HG03521 (cell line): ENCODE measurements at regions not wholly inside any gene's neighbourhood (a gene's known extent, or its start where the extent isn't known, plus 50 kb on each side); places are given as distances from the start of the nearest gene placed in this dataset.
A peak's percentile ranks its signal among the peaks of the same experiment; 100 is the strongest.

Experiments used
- ATAC-seq: cut with Tn5 transposase; IDR thresholded peaks from one replicate; pipeline ENCODE4 v1.9.1; 2021; ENCODE audit warnings: mild to moderate bottlenecking, moderate library complexity; ENCODE audit not compliant: unreplicated experiment

DNA sequence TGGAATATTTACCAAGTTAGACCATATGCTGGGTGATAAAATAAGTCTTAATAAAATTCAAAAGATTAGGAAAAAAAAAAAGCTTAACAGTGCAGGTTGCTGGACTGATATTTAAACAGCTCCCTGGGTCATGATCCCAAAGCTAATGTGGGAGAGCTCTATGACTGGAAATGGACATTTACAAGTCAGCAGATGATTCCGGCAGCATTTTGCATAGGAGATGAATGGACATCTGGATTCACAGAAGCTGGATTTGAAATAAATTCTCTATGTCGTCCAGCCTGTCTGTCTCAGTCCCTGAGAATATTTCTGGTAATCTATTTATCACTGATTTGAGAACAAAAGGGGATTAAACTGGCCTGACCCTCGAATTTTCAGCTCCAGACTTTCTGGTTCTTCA, 52.3 kb upstream of the KLHL25 start:
- ATAC-seq: no peak

DNA sequence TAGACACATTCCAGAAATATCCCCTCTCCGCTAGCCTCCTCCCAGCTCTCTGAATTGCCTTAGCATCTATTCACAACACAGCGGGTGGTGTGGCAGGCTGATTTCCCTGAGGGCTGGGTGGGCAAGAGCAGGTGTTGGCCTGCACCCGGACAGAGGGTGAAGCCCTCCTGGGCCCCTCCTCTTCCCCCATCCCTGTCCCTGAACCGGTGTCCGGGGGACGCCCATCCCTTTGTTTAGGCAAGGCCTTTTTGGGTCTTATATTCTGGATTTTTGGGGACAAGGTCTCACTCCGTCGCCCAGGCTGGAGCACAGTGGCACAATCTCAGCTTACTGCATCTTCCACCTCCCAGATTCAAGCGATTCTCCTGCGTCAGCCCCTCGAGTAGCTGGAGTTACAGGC, 55.2 kb upstream of the KLHL25 start:
- ATAC-seq: no peak

DNA sequence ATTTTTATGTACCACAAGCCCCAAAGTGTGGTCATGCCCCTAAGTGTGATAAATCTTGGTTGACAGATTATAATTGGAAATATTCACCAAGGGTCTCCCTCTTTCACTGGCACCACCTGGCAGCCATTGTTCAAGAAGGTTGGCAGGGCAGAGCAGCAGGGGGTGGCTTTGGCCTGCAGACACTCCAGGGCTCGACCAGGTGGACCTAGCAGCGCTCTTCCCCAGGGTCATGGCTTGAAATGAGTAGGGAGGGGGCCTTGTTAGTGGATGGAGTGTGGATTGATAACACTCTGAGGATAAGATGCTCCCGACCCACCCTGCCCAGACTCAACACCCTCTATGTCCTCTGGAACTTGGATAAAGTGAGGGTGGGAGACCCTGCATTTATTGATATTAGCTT, 58.2 kb upstream of the KLHL25 start:
- no peak for ATAC-seq

DNA sequence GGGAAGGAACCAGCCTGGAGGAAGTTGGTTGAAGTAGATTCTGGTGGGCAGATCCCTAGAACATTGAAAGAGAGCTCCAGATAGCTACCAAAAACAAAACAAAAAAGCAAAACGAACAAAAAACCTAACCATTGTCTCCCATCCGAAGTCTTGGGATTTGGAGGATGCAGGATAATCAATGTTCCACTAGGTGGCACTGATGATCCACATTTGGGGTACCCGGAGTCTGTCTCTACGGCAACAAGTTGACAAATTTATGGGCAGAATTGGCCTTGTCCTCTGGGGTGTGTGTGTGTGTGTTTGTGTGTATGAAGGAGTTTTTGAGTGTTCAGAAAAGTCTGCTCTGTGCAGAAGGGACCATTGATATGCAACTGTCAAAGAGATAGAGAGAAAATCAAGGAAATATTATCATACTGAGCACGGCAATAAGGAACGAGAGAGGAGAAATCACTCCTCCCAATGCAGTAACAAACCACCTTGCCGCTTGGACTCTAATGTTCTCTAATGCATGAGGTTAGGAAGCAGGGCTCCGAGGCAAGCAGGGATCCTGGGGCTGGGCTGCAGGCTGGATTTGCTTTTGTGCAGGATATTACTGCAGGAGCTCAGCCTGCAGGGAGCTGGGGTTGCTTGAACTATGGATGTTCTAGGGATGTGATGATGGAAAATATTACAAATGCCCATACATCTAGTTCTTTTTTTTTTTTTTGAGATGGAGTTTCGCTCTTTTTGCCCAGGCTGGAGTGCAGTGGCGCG, 59.8 kb upstream of the KLHL25 start:
- ATAC-seq: peak; percentile 77

DNA sequence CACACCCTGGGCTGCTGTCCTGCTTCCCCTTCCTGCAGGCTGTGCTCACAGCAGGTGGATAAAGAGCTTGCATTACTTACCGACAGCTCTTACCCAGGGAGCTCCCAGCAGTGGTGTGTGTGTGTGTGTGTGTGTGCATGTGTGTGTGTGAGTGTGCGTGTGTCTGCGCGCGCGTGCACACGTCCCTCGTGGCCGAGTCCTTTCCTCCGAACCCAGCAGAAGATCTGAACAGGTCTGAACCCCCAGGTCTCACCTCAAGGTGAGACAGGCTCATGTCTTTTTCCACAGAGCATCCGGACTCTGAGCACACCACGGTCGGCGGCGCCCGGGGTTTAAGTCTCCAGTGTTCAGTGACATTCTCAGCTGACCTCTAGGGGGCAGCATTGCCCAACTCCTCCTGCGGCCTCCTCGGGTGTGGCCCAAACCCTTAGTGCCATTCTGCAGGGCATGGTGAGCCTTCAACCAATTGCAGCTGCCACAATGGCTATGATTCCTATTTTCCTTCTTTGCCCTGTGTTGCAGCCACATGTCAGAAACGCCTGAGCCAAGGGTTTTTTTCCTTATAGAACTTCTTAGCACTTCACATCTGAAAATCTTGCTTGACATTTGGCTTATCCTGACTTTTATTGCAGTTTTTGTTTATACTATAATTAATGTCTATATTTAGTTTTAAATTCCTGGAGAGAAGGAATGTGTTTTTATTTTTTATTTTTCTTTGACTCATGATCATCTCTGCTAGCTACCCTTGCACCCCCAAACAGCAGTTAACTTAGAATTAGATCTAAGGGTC, 64.1 kb upstream of the KLHL25 start:
- peak; percentile 82 for ATAC-seq

DNA sequence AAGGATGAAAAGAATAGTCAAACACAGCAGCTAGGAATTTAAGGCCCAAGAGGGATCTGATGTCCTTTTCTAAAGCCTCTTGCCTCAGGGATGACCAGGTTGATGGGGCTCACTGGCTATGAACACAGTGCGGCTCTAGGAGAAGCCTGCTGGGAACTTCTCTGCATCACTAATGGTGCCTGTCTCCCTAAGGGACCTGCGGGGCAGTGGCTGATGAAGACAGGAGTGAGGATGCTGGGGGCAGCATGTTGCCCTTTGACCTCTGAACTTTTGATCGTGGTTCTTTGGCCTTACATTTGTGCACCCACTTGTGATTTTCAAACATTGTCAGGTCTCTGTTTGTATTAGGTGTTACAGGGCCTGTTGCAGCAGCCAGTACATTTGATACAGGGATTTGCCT, 64.9 kb upstream of the KLHL25 start:
- no peak for ATAC-seq

DNA sequence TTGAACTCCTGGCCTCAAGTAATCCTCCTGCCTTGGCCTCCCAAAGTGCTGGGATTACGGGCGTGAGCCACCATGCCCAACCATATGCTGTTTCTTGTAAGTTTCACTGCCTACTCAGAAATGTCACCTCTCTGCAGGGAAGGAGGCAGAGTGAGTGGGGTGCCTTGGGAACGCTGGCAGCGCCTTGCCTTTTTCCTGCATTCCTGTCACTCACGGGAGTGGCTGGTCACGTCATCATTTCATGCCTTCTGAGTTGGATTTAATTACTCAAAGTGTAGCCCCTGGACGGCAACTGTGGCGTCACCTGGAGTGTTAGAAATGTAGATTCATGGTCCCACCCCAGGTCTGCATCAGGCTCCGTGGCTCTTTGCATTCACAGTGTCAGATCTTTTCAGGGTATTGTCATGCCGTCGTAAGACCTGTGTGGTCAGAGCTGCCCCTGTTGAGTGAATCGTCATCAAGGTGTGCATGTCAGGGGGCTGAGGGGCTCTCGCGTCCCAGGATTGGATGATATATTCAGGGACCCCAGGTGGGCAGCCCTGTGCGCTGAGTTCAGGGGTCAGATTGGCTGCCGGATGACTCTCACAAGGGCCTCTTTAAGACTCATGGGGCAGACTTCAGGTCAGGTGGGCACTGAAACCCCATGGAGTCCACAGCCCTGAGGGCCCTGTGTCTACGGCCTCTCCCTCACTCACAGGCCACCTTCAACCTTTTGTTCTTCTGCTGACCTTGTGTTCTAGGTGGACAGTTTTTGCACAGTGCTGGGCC, 65.9 kb upstream of the KLHL25 start:
- ATAC-seq: no peak

DNA sequence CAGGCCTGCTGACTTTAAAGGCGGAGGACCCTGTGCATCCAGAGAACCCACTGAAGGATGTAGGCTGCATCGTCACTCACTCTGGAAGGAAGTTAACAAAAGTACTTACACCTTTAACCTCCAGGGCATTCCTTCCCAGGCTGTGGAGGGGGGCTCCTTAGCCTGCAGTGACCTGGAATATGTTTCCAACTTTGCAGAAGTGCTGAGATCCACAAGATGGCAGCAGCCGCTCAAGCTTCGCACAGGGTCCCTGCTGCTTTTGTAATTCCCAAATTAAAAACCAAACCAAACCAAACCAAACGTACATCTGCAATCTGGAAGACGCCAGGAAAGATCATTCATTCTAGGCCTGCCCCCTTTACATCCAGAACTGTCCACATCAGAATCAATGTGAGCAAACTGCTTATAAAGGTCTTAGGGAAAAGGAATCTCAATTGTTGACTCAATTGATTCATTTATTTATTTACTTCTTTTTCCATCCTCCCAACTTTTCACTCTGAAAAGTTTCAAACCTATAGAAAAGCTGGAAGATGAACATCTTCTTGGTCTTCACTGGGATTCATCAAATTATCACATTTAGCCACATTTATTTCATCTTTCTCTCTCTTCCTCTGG, 70.5 kb upstream of the KLHL25 start:
- no peak for ATAC-seq

DNA sequence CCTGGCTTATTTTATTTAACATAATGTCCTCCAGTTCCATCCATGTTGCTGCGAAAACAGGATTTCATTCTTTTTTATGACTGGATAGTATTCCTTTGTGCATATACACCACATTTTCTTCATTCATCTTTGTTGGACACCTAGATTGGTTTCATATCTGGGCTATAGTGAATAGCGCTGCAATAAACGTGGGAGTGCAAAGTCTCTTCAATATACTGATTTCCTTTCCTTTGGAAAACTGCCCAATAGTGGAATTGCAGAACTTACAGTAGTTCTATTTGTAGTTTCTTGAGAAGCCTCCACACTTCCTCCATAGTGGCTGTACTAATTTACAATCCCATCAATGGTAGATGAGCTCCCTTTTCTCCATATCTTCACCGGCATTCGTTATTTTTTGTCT, 72.5 kb upstream of the KLHL25 start:
- ATAC-seq: no peak

DNA sequence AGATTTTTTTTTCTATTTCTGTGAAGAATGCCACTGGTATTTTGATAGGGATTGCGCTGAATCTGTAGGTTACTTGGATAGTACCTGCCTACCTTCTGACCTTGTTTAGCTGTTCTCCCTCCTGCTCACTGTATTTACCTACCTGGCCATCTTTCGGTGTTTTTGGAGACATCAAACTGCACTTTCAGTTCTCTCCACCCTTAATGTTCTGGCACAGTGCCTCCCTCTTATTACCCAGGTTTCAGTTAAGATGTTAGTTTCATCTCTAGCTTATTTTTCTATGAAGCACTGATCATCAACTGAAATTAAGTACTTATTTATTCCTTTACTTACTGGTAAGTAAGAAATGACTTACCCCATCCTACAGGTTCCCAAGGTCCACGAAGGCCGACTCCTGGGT, 74.4 kb upstream of the KLHL25 start:
- no peak for ATAC-seq

DNA sequence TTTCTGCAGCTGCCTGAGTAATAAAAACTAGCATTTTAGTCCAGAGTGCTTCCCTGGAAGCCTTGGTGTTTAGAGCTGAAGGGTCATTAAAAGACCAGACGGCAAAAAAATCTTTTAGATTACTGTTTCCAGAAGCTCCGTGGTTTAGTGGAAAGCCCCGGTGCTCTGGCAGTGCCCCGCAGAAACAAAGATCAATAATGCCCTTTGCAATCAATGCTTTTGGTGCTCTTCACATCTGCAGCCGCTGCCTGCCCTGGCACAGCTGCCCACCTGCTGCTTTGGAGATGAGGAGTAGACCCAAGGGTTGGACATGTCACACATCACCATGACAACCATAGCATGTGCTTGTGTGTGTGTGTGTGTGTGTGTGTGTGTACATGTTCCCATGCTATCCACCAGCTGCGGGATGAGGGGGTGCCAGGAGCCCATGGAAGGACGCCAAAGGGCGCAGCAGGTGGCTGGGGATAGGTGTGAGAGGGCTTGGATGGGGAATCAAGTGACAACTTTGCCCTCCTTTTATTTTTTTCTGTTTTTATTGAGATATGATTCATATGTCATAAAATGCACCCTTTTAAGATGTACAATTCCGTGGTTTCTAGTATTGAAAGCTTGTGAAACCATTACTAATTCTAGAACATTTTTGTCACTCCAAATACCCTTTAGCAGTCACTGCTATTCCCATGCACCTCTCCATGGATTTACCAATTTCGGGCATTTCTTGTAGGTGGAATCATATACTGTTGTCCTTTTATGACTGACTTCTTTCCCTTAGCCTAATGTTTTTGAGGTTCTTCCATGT, 75.7 kb upstream of the KLHL25 start:
- ATAC-seq: no peak

DNA sequence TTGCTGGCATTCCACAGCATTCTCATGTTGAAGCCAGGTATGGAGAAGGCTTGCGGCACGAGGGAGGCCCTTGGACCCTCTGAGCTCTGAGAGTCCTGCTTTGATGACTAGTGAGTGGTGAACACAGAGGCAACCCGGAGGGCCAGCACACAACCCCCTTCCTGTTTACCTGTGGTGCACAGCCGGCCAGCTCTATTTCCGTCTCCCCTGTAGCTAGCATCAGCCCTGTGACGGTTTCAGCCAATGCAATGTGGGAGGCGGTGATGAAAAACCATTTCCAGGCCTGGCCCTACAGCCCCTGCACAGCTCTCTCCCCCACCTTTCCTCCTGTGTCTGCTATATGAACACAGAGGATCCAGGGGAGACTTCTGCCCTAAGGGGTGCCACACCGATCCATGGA, 76.8 kb upstream of the KLHL25 start:
- peak; percentile 66 for ATAC-seq

DNA sequence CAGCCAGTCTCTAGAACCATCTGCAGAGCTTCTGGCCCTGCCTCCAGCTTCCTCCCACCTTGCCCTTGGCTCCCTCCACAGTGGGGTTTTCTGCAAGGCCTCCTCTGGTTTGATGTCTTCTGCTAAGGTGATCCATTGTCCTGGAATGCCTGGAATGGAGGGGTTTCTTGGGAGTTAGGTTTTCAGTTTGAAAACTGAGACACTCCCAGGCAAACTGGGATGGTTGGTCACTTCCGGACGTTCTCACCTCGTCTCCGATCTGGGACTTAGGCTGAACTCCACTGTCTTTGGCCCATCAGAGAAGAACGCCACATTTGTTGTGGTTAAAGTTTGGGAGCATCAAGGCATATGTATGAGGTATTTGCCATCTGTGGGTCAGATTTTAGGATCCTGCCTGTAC, 77.4 kb upstream of the KLHL25 start:
- no peak for ATAC-seq

DNA sequence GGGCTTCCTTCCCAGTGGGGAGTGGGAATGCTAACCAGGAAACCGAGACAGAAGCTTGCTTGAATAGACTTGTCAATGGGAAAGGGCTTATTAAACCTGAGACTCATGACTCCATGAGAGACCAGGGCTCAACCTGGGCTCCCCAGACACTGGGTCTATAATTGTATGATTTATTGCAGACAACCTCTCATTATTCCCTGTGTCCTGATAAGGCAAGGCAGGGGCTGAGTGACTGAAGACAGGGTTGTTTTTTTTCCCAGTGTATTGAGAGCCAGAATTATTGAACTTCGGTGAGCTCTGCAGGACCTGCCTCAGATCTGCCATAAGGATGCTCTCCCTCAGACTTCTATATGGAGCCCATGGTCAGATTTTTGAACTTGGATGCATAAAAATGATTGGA, 79.5 kb upstream of the KLHL25 start:
- no peak for ATAC-seq

DNA sequence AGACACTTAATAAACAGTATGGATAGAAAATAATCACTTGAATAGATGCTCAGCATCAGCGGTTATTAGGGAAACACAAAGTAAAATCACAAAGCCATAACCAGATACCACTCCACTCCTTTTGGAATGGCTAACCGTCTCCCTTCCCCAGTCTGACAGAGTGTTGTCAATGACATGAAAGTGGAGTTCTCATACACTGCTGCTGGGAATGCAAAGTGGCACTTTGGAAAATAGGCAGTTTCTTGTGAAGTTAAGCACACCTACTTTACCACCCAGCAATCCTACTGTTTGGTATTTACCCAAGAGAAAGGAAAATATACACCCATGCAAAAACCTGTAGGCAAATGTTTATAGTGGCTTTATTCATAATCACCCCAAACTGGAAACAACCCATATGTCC, 81.0 kb upstream of the KLHL25 start:
- no peak for ATAC-seq

DNA sequence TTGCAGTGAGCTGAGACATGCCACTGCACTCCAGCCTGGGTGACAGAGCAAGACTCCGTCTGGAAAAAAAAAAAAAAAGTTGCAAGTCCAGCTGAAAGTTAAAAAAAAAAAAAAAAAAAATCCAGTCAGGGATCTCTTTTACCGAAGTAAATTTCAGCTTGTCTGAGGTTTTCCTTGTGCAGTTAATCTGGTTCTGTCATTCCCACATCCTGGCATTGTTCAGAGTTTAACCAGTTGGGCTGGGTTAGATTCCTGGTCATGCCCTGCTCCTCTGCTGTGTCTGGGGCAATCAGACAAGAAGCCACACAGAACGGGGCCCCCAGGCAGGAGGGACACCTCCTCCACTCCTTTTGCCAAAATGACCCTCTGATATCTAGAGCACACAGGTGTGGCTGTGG, 84.1 kb upstream of the KLHL25 start:
- ATAC-seq: no peak

DNA sequence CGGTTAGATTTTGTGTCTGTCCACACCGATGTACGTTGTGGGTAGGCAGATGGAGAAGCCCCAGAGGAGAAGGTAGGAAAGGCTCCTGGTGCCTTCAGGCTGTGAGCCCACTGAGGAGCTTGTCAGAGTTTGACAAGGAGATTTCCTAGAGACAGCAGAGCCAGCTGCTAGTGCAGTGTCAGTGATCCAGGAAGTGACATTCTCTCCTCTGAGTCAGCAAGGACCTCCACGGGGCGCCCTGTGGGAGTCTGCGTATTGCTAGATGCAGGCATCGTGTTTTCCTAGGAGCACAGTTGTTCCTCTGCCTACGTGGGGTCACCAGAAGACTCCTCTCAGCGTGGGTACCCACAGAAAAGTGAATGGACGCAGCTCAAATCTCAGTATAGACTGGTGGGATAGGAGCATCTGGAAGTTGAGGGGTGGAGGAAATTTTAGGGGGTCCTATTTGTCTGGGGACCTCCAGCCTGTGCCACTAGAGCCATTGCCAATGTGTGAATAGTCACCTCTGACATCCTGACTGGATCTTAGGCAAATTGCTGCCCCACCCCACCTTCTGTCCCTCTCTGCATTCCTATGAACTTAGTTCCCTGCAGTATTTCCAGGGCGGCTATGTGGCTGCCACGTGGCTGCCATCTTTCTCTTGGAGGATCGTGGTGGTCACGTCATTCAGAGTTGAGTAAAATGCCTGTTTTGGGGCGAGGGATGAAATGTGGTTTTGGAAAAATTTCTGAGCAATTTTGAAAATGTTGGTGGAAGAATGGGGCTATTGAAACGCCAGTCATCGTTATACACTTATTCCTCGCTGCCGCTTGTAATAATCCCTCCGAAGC, 84.8 kb upstream of the KLHL25 start:
- no peak for ATAC-seq

DNA sequence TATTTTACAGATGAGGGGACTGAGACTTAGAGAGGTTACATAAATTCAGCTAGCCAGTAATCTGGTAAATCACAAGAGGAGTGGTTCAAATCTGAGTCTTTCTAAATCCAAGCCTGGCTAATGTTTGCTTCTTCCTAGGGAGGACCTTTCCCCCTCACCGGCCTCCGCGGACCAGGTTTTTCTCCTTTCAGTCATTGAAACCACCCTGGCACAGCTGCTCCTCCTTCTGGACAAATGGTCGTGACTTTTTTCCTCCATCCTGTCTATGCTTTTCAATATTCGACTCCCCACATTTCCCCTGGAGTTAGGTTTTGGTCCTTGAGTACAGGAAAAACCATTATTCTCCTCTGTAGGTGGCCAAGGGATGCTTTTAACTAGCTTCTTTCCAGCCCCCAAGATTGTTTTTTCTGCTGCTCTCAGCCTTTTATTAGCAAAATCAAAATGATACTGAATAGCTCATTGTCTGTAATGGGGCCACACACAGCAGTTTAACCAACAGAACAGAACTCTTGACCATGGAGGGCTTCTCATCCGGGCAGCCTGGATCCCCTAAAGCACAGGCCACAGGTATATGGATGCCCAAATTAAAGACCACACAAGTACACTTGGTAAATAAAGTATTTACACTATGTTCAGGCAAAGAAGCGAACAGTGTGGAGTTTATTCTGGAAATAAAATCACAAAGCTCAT, 85.9 kb upstream of the KLHL25 start:
- no peak for ATAC-seq

DNA sequence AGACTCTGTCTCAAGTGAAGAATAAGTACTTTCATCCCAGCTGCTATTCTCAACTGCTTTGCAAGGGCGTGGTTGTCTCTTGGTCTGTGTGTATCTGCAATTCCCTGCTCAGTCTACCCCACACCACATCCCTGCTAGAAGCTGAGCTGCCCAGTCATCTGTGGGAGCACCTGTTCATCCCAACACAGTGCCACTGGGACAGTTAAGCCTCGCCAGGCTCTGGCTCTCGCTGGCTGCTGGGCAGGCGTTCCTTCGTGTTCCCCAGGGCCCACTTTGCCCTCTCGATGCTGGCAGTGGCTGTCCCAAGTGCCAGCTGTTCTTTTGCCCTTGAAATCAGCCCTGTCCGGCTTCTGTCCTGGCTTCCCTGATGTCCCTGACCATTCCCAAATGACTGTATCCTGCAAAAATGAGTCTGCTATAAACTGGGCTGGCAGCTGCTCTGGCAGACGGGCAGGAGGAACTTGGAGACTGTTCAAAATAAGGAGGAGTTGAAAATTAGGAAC, 91.6 kb upstream of the KLHL25 start:
- no peak for ATAC-seq
